ENCODE measurements at regions not wholly inside any gene's neighbourhood (a gene's known extent, or its start where the extent isn't known, plus 50 kb on each side); places are given as distances from the start of the nearest gene placed in this dataset.
"Not testable (repeated sequence)": the region's sequence is repeated elsewhere in the genome, so short reads cannot be mapped to it uniquely, and the experiment has no call there.

DNA sequence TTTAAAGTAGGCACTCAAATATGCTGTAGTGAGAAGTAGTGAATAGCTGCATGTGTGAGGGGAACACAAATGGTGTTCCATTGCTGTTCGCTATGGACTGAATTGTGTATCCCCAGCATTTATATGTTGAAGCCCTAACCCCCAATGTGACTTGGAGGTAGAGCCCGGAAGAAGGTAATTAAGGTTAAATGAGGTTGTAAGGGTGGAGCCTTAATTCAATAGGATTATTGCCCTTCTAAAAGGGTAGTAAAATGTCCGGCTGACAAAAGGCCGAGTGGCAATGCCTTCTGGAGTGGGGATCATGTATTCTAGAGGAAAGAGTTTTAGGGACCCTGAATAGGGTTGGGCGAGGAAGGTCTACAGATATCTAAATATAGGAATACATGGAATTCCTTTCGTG lies 168.9 kb upstream of the NUDT10 start:
- Histone ChIP-seq H3K4me2 (ENCODE audit: insufficient read depth, low read length) (no peak overlapping the region), H3K27me3 (ENCODE audit: insufficient read depth, low read length, poor library complexity) (no peaks in the 10 kb centered on the region), H3K9ac (ENCODE audit: low read depth, low read length) (no peak overlapping the region), H3K79me2 (ENCODE audit: insufficient read depth, low read length) (no peaks in the 10 kb centered on the region), H3K27ac (ENCODE audit: low read length) (no peak overlapping the region), H3K36me3 (ENCODE audit: insufficient read depth, low read length) (no peaks in the 10 kb centered on the region), H4K20me1 (ENCODE audit: insufficient read depth, low read length) (no peaks in the 10 kb centered on the region), H3K4me1 (ENCODE audit: insufficient read depth, low read length) (no peaks in the 10 kb centered on the region), H3K4me3 (ENCODE audit: low read depth in 1 of 2, low read length in 2 of 2) (no peak overlapping the region), H3K9me3 (ENCODE audit: insufficient read depth, low read length, severe bottlenecking) (no peaks in the 10 kb centered on the region), H2AFZ (ENCODE audit: low read depth, low read length) (no peak overlapping the region)
- ATAC-seq (ENCODE audit: insufficient read depth, low read depth): no peak
- no peak for DNase-seq
- TF ChIP-seq, protein P1, sequence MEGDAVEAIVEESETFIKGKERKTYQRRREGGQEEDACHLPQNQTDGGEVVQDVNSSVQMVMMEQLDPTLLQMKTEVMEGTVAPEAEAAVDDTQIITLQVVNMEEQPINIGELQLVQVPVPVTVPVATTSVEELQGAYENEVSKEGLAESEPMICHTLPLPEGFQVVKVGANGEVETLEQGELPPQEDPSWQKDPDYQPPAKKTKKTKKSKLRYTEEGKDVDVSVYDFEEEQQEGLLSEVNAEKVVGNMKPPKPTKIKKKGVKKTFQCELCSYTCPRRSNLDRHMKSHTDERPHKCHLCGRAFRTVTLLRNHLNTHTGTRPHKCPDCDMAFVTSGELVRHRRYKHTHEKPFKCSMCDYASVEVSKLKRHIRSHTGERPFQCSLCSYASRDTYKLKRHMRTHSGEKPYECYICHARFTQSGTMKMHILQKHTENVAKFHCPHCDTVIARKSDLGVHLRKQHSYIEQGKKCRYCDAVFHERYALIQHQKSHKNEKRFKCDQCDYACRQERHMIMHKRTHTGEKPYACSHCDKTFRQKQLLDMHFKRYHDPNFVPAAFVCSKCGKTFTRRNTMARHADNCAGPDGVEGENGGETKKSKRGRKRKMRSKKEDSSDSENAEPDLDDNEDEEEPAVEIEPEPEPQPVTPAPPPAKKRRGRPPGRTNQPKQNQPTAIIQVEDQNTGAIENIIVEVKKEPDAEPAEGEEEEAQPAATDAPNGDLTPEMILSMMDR (IDR thresholded peaks at IDR 0.05; ENCODE audit: borderline replicate concordance, extremely low read depth, low read length, poor library complexity, severe bottlenecking): no peak
- TF ChIP-seq EZH2 (IDR thresholded peaks at IDR 0.05; ENCODE audit: borderline replicate concordance, low read depth, low read length, severe bottlenecking): no peak

DNA sequence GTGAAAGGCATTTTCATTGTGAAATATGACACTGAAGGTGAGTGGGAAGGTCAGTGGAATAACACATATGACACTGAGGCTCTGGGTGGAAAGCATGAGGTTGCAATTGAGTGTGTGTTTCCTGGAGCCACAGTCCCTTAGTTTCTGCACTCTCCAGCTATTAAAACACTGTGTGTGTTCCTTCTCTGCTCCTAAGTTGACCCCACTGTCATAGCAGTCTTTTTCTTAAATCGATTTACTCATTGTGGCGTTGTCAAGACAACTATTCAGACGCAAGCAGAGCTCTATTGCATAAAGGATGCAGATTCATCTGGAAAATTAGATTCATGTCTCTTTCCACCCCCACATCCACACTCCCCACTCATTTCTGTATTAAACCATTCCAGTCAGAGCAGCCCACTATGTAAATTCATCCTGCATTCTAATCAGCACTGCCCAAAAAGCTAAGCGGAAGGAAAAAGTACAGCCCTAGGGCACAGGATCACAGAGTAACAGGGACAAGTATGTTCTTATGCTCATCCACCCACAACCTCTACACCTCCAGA lies 154.2 kb upstream of the NUDT10 start:
- not testable (repeated sequence) for H4K20me1 ChIP-seq (ENCODE audit: insufficient read depth, low read length); H3K4me1 ChIP-seq (ENCODE audit: insufficient read depth, low read length); H3K4me3 ChIP-seq (ENCODE audit: low read depth in 1 of 2, low read length in 2 of 2); DNase-seq; H3K27me3 ChIP-seq (ENCODE audit: insufficient read depth, low read length, poor library complexity); H3K9ac ChIP-seq (ENCODE audit: low read depth, low read length); H2AFZ ChIP-seq (ENCODE audit: low read depth, low read length); H3K4me2 ChIP-seq (ENCODE audit: insufficient read depth, low read length); H3K27ac ChIP-seq (ENCODE audit: low read length); H3K79me2 ChIP-seq (ENCODE audit: insufficient read depth, low read length); H3K36me3 ChIP-seq (ENCODE audit: insufficient read depth, low read length); ATAC-seq (ENCODE audit: insufficient read depth, low read depth); H3K9me3 ChIP-seq (ENCODE audit: insufficient read depth, low read length, severe bottlenecking)

DNA sequence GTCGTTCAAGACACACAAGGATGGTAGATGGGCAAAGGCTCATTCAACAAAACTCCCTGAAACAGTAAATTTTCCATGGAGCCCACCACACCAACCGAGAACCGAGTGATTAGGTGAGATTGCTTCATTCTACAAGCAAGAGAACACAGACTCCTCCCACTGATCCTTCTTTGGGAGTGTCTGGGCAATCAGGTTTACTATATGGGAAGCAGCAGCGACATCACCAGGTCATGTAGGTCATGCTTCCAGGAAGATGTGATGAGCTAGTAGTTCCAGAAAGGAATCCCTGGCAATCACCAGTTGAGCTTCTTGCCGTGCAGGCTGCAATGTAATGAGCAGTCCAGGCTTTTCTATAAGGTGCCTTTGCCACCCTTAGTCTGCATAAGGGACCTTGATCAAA lies 152.8 kb upstream of the NUDT10 start:
- not testable (repeated sequence) for DNase-seq; H2AFZ ChIP-seq (ENCODE audit: low read depth, low read length); H3K36me3 ChIP-seq (ENCODE audit: insufficient read depth, low read length); H3K4me2 ChIP-seq (ENCODE audit: insufficient read depth, low read length); H3K27me3 ChIP-seq (ENCODE audit: insufficient read depth, low read length, poor library complexity); ATAC-seq (ENCODE audit: insufficient read depth, low read depth); H3K9me3 ChIP-seq (ENCODE audit: insufficient read depth, low read length, severe bottlenecking); H3K79me2 ChIP-seq (ENCODE audit: insufficient read depth, low read length); H3K27ac ChIP-seq (ENCODE audit: low read length); H3K4me1 ChIP-seq (ENCODE audit: insufficient read depth, low read length); H3K4me3 ChIP-seq (ENCODE audit: low read depth in 1 of 2, low read length in 2 of 2); H4K20me1 ChIP-seq (ENCODE audit: insufficient read depth, low read length); H3K9ac ChIP-seq (ENCODE audit: low read depth, low read length)

DNA sequence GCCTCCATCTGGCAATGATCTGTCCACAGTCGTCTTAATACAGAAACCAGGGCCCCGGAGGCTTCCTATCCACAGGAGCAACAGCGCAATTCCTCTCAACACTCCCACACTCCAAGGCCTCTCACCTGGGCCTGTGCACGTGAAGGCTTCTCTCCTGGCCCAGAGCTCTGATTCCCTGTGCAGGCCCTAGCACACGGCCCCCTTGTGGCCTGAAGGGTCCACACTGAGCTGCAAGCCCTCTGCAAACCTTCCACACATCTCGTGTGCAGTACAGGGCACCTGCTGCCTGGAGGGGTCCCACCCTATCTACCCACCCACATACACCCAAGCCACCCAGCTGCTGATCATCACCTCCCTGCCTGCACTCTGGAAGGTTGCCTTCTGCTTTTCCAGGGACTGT lies 150.1 kb upstream of the NUDT10 start:
- H3K27me3 ChIP-seq (ENCODE audit: insufficient read depth, low read length, poor library complexity): no peaks in the 10 kb centered on the region
- H3K27ac ChIP-seq (ENCODE audit: low read length): no peak overlapping the region
- H4K20me1 ChIP-seq (ENCODE audit: insufficient read depth, low read length): no peaks in the 10 kb centered on the region
- no peak overlapping the region for H3K4me2 ChIP-seq (ENCODE audit: insufficient read depth, low read length)
- DNase-seq (no peak), ATAC-seq (ENCODE audit: insufficient read depth, low read depth) (no peak)
- H3K4me3 ChIP-seq (ENCODE audit: low read depth in 1 of 2, low read length in 2 of 2): no peak overlapping the region
- no peaks in the 10 kb centered on the region for H3K9me3 ChIP-seq (ENCODE audit: insufficient read depth, low read length, severe bottlenecking)
- no peak overlapping the region for H2AFZ ChIP-seq (ENCODE audit: low read depth, low read length)
- H3K36me3 ChIP-seq (ENCODE audit: insufficient read depth, low read length): no peaks in the 10 kb centered on the region
- TF ChIP-seq, protein P1 (IDR thresholded peaks at IDR 0.05; ENCODE audit: borderline replicate concordance, extremely low read depth, low read length, poor library complexity, severe bottlenecking): no peak
- TF ChIP-seq EZH2 (IDR thresholded peaks at IDR 0.05; ENCODE audit: borderline replicate concordance, low read depth, low read length, severe bottlenecking): no peak
- H3K79me2 ChIP-seq (ENCODE audit: insufficient read depth, low read length): no peaks in the 10 kb centered on the region
- no peaks in the 10 kb centered on the region for H3K4me1 ChIP-seq (ENCODE audit: insufficient read depth, low read length)
- H3K9ac ChIP-seq (ENCODE audit: low read depth, low read length): no peak overlapping the region

Measured in DND-41 (cell line).